SK-N-SH (cell line): ENCODE measurements at regions not wholly inside any gene's neighbourhood (a gene's known extent, or its start where the extent isn't known, plus 50 kb on each side); places are given as distances from the start of the nearest gene placed in this dataset.
A peak's percentile ranks its signal among the peaks of the same experiment; 100 is the strongest.

Source experiments
- CTCF ChIA-PET: fragments of 300-600, 350-600 bp; formaldehyde crosslinking; extraction: SDS; loops from one replicate; lab custom pipeline; 2021; lab: Yijun Ruan, JAX
- POLR2A ChIA-PET: fragments of 350-600 bp; sonication (Branson Sonifier 250); formaldehyde crosslinking; extraction: SDS; loops from one replicate; lab custom pipeline; 2020; ENCODE audit warnings: antibody characterized with exemption, inconsistent platforms; lab: Yijun Ruan, JAX
- DNase-seq: peaks from one replicate; pipeline ENCODE4 v3.0.0; 2012
- H2AFZ ChIP-seq: fragments of 200-600 bp; sonication (generic); 2 replicates; pipeline ENCODE4 v1.8.1; 2016; ENCODE audit warnings: antibody characterized with exemption, mild to moderate bottlenecking, low read depth
- H3F3A ChIP-seq: fragments of 200-600 bp; sonication (generic); replicated peaks from 2 replicates; pipeline ENCODE3; 2016; ENCODE audit warnings: antibody characterized with exemption, mild to moderate bottlenecking; ENCODE audit not compliant: insufficient read depth
- H3K27ac ChIP-seq, 2 experiments: fragments of 200-500 bp in 1 of 2; fragments of 200-600 bp in 1 of 2; sonication (Bioruptor generic) in 1 of 2; sonication (generic), shearing (Covaris generic) in 1 of 2; 2 replicates each; pipeline versions ENCODE4 v1.5.1 to v1.6.1; 2014 to 2016; ENCODE audit warnings: low read depth in 2 of 2, inconsistent platforms in 1 of 2, low read length in 1 of 2, mild to moderate bottlenecking in 1 of 2, mixed read lengths in 1 of 2
- H3K27me3 ChIP-seq: fragments of 200-600 bp; sonication (generic), shearing (Covaris generic); 2 replicates; pipeline ENCODE4 v1.6.1; 2016; ENCODE audit warnings: mixed run types; ENCODE audit not compliant: insufficient read depth
- H3K36me3 ChIP-seq, 2 experiments: fragments of 200-500 bp in 1 of 2; fragments of 200-600 bp in 1 of 2; sonication (Bioruptor generic) in 1 of 2; sonication (generic) in 1 of 2; replicated peaks in 1 of 2; 2 replicates each; pipeline versions ENCODE3 to v1.5.1; 2014 to 2016; ENCODE audit warnings: low read length in 1 of 2, mild to moderate bottlenecking in 1 of 2; ENCODE audit not compliant: insufficient read depth in 2 of 2, control insufficient read depth in 1 of 2
- H3K4me1 ChIP-seq, 2 experiments: fragments of 200-500 bp in 1 of 2; fragments of 200-600 bp in 1 of 2; sonication (Bioruptor generic) in 1 of 2; sonication (generic), shearing (Covaris generic) in 1 of 2; 2 replicates each; pipeline versions ENCODE4 v1.5.1 to v1.6.1; 2014 to 2016; ENCODE audit warnings: low read depth in 1 of 2, low read length in 1 of 2, mixed run types in 1 of 2; ENCODE audit not compliant: insufficient read depth in 2 of 2, control insufficient read depth in 1 of 2
- H3K4me2 ChIP-seq: fragments of 200-600 bp; sonication (generic), shearing (Covaris generic); 2 replicates; pipeline ENCODE4 v1.6.1; 2017; ENCODE audit warnings: mixed run types
- H3K4me3 ChIP-seq, 2 experiments: fragments of 200-500 bp in 1 of 2; fragments of 200-600 bp in 1 of 2; sonication (Bioruptor generic) in 1 of 2; sonication (generic), shearing (Covaris generic) in 1 of 2; 2 replicates each; pipeline versions ENCODE4 v1.5.1 to v1.8.1; 2014 to 2016; ENCODE audit warnings: low read depth in 2 of 2, inconsistent platforms in 1 of 2, low read length in 1 of 2, mild to moderate bottlenecking in 1 of 2, mixed read lengths in 1 of 2, moderate library complexity in 1 of 2
- H3K79me2 ChIP-seq: fragments of 200-600 bp; sonication (generic); 2 replicates; pipeline ENCODE4 v1.8.1; 2017; ENCODE audit warnings: mild to moderate bottlenecking; ENCODE audit not compliant: insufficient read depth
- H3K9ac ChIP-seq: fragments of 200-600 bp; sonication (generic); 2 replicates; pipeline ENCODE4 v1.6.1; 2017; ENCODE audit warnings: mixed run types
- H3K9me2 ChIP-seq: fragments of 200-600 bp; sonication (generic); 2 replicates; pipeline ENCODE4 v1.6.1; 2017; ENCODE audit warnings: mixed run types
- H3K9me3 ChIP-seq: fragments of 200-600 bp; sonication (generic); 2 replicates; pipeline ENCODE4 v1.6.1; 2017; ENCODE audit warnings: mixed run types, mild to moderate bottlenecking, moderate library complexity
- H4K20me1 ChIP-seq: fragments of 200-600 bp; sonication (generic); 2 replicates; pipeline ENCODE4 v1.6.1; 2017; ENCODE audit warnings: mild to moderate bottlenecking, mixed run types; ENCODE audit not compliant: insufficient read depth
- CTCF ChIP-seq: fragments of 200-600 bp; sonication (generic); IDR thresholded peaks from 2 replicates; pipeline ENCODE4 v1.6.1; 2017; ENCODE audit warnings: antibody characterized with exemption, mild to moderate bottlenecking, moderate library complexity
- ELF1 ChIP-seq: IDR thresholded peaks from 2 replicates; pipeline ENCODE4 v1.4.0; 2012
- EZH2phosphoT487 ChIP-seq: fragments of 200-600 bp; sonication (generic); IDR thresholded peaks from 2 replicates; pipeline ENCODE4 v1.6.1; 2017; ENCODE audit warnings: low read depth, mixed run types, mild to moderate bottlenecking, antibody characterized with exemption, moderate library complexity, borderline replicate concordance
- FOSL2 ChIP-seq: IDR thresholded peaks from 2 replicates; pipeline ENCODE4 v1.4.0; 2012; ENCODE audit warnings: low read depth, mild to moderate bottlenecking, moderate library complexity, borderline replicate concordance
- FOXJ3 ChIP-seq: sonication (generic); formaldehyde crosslinking; IDR thresholded peaks from 2 replicates; pipeline ENCODE4 v1.5.1; 2020; ENCODE audit warnings: mild to moderate bottlenecking, missing genetic modification reagents
- GABPA ChIP-seq: IDR thresholded peaks from 2 replicates; pipeline ENCODE4 v1.4.0; 2012; ENCODE audit warnings: low read depth, mild to moderate bottlenecking
- IRF3 ChIP-seq: fragments of 150-350 bp; IDR thresholded peaks from 2 replicates; pipeline ENCODE4 v1.6.1; 2016; ENCODE audit warnings: mild to moderate bottlenecking, low read depth, low read length
- MEF2A ChIP-seq: IDR thresholded peaks from 2 replicates; pipeline ENCODE4 v1.4.0; 2012; ENCODE audit warnings: low read depth, borderline replicate concordance
- NRF1 ChIP-seq: IDR thresholded peaks from 2 replicates; pipeline ENCODE4 v1.6.1; 2012; ENCODE audit warnings: low read depth, mild to moderate bottlenecking, low read length
- PBX3 ChIP-seq: IDR thresholded peaks from 2 replicates; pipeline ENCODE4; 2012
- REST ChIP-seq: IDR thresholded peaks from 2 replicates; pipeline ENCODE4 v1.6.1; 2012; ENCODE audit warnings: mild to moderate bottlenecking, low read depth, low read length, moderate library complexity
- RFX5 ChIP-seq: IDR thresholded peaks from 2 replicates; pipeline ENCODE4 v1.6.1; 2012; ENCODE audit warnings: mild to moderate bottlenecking, improper control_type of control experiment, low read length
- RXRA ChIP-seq: IDR thresholded peaks from 2 replicates; pipeline ENCODE4 v1.4.0; 2012; ENCODE audit warnings: low read depth, mild to moderate bottlenecking, borderline replicate concordance
- SIN3A ChIP-seq: IDR thresholded peaks from 2 replicates; pipeline ENCODE4 v1.6.1; 2012; ENCODE audit warnings: low read depth, mild to moderate bottlenecking, low read length, moderate library complexity, borderline replicate concordance
- SMC3 ChIP-seq: IDR thresholded peaks from 2 replicates; pipeline ENCODE4 v1.6.1; 2012; ENCODE audit warnings: low read depth, low read length, improper control_type of control experiment
- TEAD4 ChIP-seq: IDR thresholded peaks from 2 replicates; pipeline ENCODE4 v1.4.0; 2012; ENCODE audit warnings: mild to moderate bottlenecking, borderline replicate concordance; ENCODE audit not compliant: insufficient read depth
- USF1 ChIP-seq: IDR thresholded peaks from 2 replicates; pipeline ENCODE4 v1.4.0; 2012; ENCODE audit warnings: low read depth, borderline replicate concordance
- YY1 ChIP-seq: IDR thresholded peaks from 2 replicates; pipeline ENCODE4 v1.4.0; 2012; ENCODE audit warnings: low read depth, mild to moderate bottlenecking
- WGBS: methylation state at CpG from one replicate; pipeline ENCODE4 v1.1.6; 2017; ENCODE audit warnings: low lambda C conversion rate; 5-methylcytosine and 5-hydroxymethylcytosine counted together

GRCh38 chr7:155997431-155998327, 185.4 kb upstream of the SHH start:
- H3K9me2 ChIP-seq = no peaks in the 10 kb centered on the region
- no peaks in the 10 kb centered on the region for H3K4me1 ChIP-seq
- H3K4me3 ChIP-seq = no peak overlapping the region; a peak in 1 of 4 replicates
- H2AFZ ChIP-seq = no peak overlapping the region
- peaks cover 99% of the 10 kb centered on the region for H3K27me3 ChIP-seq
- no peak for TF ChIP-seq GABPA
- no peak for TF ChIP-seq IRF3
- TF ChIP-seq MEF2A = no peak
- TF ChIP-seq SIN3A = no peak
- no peak for TF ChIP-seq FOXJ3 (CRISPR knock-in tag)
- no peak for TF ChIP-seq USF1
- TF ChIP-seq REST = no peak
- no peak for TF ChIP-seq YY1
- H3K9me3 ChIP-seq = no peaks in the 10 kb centered on the region
- no peaks in the 10 kb centered on the region for H3K36me3 ChIP-seq
- 15% methylated on average over 25 of the region's 35 CpGs for WGBS
- no peak overlapping the region for H3K27ac ChIP-seq
- no peaks in the 10 kb centered on the region for H3F3A ChIP-seq
- no peaks in the 10 kb centered on the region for H3K79me2 ChIP-seq
- ChIA-PET POLR2A (no interaction called here), CTCF (interaction anchor here (1.0 kb wide), 1 partner anchor 8 kb away, joined by 3 read pairs; no protein-coding TSS in a partner anchor)
- no peak for DNase-seq
- H3K4me2 ChIP-seq = peak overlapping the region; percentile 40; the same call in 1 of the 2 replicates
- no peaks in the 10 kb centered on the region for H4K20me1 ChIP-seq
- H3K9ac ChIP-seq = no peak overlapping the region

GRCh38 chr7:155996718-155997280, 184.5 kb upstream of the SHH start:
- no peaks in the 10 kb centered on the region for H4K20me1 ChIP-seq
- H3K36me3 ChIP-seq = no peaks in the 10 kb centered on the region
- no peak overlapping the region for H3K4me2 ChIP-seq
- no peak overlapping the region for H3K9ac ChIP-seq
- no peak overlapping the region for H3K27ac ChIP-seq
- H3K4me1 ChIP-seq = no peaks in the 10 kb centered on the region
- H3K79me2 ChIP-seq = no peaks in the 10 kb centered on the region
- H3K27me3 ChIP-seq = peaks cover 99% of the 10 kb centered on the region
- H3K9me3 ChIP-seq = no peaks in the 10 kb centered on the region
- no peaks in the 10 kb centered on the region for H3K9me2 ChIP-seq
- 8% methylated on average over 12 of the region's 12 CpGs for WGBS
- CTCF ChIA-PET = interaction anchor here (1.1 kb wide), 1 partner anchor 193 kb away, joined by 4 read pairs; no protein-coding TSS in a partner anchor
- no peak overlapping the region for H2AFZ ChIP-seq
- no peak overlapping the region for H3K4me3 ChIP-seq
- DNase-seq = no peak
- POLR2A ChIA-PET = no interaction called here
- H3F3A ChIP-seq = no peaks in the 10 kb centered on the region
- no peak for TF ChIP-seq FOSL2
- no peak for TF ChIP-seq RXRA
- no peak for TF ChIP-seq CTCF
- no peak for TF ChIP-seq TEAD4
- no peak for TF ChIP-seq NRF1
- TF ChIP-seq EZH2phosphoT487 = no peak
- TF ChIP-seq ELF1 = no peak
- TF ChIP-seq PBX3 = no peak
- TF ChIP-seq RFX5 = no peak
- no peak for TF ChIP-seq SMC3
